Parathyroid adenoma (tissue), 2 donors: ENCODE measurements at regions not wholly inside any gene's neighbourhood (a gene's known extent, or its start where the extent isn't known, plus 50 kb on each side); places are given as distances from the start of the nearest gene placed in this dataset.

ENCODE experiments used
- H2AFZ ChIP-seq: fragments of 300-600 bp; sonication (generic); one replicate; pipeline ENCODE4 v1.7.0; 2017; ENCODE audit warnings: antibody characterized with exemption, mild to moderate bottlenecking
- H3K27ac ChIP-seq: fragments of 300-600 bp; sonication (generic); one replicate; pipeline ENCODE4 v1.7.0; 2017
- H3K27me3 ChIP-seq: fragments of 300-600 bp; sonication (generic); one replicate; pipeline ENCODE4 v1.7.0; 2017; ENCODE audit warnings: low read length; ENCODE audit not compliant: control insufficient read depth, insufficient read depth
- H3K36me3 ChIP-seq: fragments of 300-600 bp; sonication (generic); one replicate; pipeline ENCODE4 v1.7.0; 2017; ENCODE audit warnings: low read length; ENCODE audit not compliant: control insufficient read depth, insufficient read depth
- H3K4me1 ChIP-seq: fragments of 300-600 bp; sonication (generic); one replicate; pipeline ENCODE4 v1.7.0; 2017; ENCODE audit warnings: control low read depth
- H3K4me2 ChIP-seq: fragments of 300-600 bp; sonication (generic); one replicate; pipeline ENCODE4 v1.7.0; 2017; ENCODE audit warnings: low read length
- H3K4me3 ChIP-seq: fragments of 300-600 bp; sonication (generic); one replicate; pipeline ENCODE4 v1.7.0; 2017; ENCODE audit warnings: low read depth, low read length
- H3K79me2 ChIP-seq: fragments of 300-600 bp; sonication (generic); one replicate; pipeline ENCODE4 v1.7.0; 2017; ENCODE audit warnings: control low read depth
- H3K9ac ChIP-seq: fragments of 300-600 bp; sonication (generic); one replicate; pipeline ENCODE4 v1.7.0; 2017; ENCODE audit warnings: mild to moderate bottlenecking
- H3K9me3 ChIP-seq: fragments of 300-600 bp; sonication (generic); one replicate; pipeline ENCODE4 v1.7.0; 2017; ENCODE audit warnings: low read length; ENCODE audit not compliant: control insufficient read depth
- TF ChIP-seq, protein P1 (sequence below): fragments of 300-600 bp; sonication (generic); IDR thresholded peaks from one replicate; pipeline ENCODE4 v1.7.0; 2017; ENCODE audit warnings: antibody characterized with exemption, mild to moderate bottlenecking
- donor health status: primary hyperparathyroidism.

DNA sequence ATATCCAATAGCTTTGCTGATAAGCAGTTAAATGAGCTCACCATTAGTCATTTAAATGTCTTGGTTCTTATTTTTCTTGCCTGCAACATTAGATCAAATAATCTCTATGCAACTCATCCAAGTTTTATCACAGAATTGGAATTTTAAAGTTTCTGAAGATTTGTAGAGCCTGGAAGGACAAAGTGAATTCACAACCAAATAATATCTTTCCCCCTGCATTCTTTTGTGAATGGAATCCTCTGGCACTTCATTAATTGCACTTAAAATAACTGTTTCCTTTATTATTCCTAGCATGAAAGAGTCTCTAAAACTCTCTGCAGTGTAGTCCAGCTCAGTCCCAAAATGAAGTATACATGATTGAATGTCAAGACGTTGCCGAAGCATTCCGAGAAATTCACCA, 345.6 kb upstream of the TGFBR2 start:
- Histone ChIP-seq H3K9me3 (no peaks in the 10 kb centered on the region), H3K79me2 (no peaks in the 10 kb centered on the region), H3K36me3 (no peaks in the 10 kb centered on the region), H3K9ac (no peak overlapping the region), H3K4me3 (no peak overlapping the region), H3K4me1 (no peaks in the 10 kb centered on the region), H2AFZ (no peak overlapping the region), H3K27me3 (no peaks in the 10 kb centered on the region), H3K4me2 (no peak overlapping the region), H3K27ac (no peak overlapping the region)
- TF ChIP-seq, protein P1, sequence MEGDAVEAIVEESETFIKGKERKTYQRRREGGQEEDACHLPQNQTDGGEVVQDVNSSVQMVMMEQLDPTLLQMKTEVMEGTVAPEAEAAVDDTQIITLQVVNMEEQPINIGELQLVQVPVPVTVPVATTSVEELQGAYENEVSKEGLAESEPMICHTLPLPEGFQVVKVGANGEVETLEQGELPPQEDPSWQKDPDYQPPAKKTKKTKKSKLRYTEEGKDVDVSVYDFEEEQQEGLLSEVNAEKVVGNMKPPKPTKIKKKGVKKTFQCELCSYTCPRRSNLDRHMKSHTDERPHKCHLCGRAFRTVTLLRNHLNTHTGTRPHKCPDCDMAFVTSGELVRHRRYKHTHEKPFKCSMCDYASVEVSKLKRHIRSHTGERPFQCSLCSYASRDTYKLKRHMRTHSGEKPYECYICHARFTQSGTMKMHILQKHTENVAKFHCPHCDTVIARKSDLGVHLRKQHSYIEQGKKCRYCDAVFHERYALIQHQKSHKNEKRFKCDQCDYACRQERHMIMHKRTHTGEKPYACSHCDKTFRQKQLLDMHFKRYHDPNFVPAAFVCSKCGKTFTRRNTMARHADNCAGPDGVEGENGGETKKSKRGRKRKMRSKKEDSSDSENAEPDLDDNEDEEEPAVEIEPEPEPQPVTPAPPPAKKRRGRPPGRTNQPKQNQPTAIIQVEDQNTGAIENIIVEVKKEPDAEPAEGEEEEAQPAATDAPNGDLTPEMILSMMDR = no peak

DNA sequence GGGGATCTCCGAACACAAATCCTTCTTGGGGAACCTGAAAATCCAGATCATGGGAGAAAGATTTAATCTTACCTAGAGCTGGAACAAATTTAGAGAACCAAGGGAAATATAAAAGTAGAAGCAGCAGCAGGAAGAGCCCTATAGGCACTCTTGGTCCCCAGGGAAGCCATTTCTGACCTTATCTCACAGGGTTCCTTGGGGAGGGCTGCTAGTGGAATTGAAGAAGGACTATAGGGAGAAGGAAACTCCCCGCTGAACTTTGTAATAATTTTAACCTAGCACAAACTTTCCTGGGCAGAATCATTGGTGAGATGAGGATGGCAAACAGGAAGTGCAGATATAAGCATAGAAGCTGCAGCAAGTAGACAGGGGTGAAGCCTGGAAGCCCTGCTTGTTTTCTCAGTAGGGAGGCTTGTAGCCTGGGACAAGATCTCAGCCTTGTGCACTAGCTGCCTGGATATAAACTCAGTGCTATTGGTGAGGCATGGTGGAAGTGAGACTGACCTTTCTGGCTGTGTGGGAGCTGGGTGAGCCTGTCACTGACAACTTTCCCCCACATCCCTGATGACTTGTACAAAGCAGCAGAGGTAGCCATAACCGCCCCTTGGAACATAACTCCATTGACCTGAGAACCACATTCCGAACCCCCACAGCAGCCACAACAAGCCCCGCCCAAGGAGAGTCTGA, 343.0 kb upstream of the TGFBR2 start:
- no peaks in the 10 kb centered on the region for H3K36me3 ChIP-seq
- no peak overlapping the region for H3K4me2 ChIP-seq
- no peaks in the 10 kb centered on the region for H3K4me1 ChIP-seq
- H3K9me3 ChIP-seq = no peaks in the 10 kb centered on the region
- H3K4me3 ChIP-seq = no peak overlapping the region
- H2AFZ ChIP-seq = no peak overlapping the region
- H3K27me3 ChIP-seq = no peaks in the 10 kb centered on the region
- no peaks in the 10 kb centered on the region for H3K79me2 ChIP-seq
- TF ChIP-seq, protein P1 = no peak
- H3K9ac ChIP-seq = no peak overlapping the region
- H3K27ac ChIP-seq = no peak overlapping the region

DNA sequence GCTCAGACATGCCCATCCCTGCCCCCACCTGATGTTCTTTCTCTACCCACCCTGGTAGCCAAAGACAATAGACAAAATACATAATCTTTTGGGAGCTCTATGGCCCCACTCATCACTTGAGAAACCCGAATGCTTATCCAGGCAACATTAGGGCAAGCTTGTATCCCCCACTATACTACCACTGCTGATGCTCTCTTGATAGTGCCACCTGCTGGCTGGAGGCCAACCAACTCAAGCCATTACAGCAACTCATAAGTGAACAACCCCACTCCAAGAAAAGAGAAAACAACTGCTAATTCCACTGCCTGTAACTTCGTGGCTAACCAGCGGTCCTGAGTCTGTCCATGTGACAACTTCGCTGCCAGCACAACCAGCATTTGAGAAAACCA, 342.5 kb upstream of the TGFBR2 start:
- Histone ChIP-seq H3K27me3 (no peaks in the 10 kb centered on the region), H3K36me3 (no peaks in the 10 kb centered on the region), H3K4me3 (no peak overlapping the region), H3K27ac (no peak overlapping the region), H3K4me2 (no peak overlapping the region), H3K4me1 (no peaks in the 10 kb centered on the region), H2AFZ (no peak overlapping the region), H3K9ac (no peak overlapping the region), H3K79me2 (no peaks in the 10 kb centered on the region), H3K9me3 (no peaks in the 10 kb centered on the region)
- TF ChIP-seq, protein P1 = no peak

DNA sequence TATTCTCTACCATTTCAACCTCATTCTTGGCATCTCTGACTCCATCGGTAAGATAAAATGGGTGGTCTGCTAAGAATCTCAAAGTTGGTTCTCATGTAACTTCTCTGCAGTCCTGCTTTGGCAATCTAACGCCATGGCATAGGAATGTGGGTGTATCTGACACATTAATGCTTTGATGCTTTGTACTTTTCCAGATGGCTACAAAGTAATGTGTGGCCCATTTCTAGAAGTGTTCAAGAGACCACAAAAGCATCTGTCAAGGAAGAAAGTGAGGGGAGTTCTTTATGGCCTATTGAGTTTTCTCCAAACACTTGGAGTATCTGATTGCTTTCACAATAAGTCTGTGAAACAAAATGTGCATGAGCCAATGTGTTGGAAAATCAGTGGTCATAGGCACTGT, 339.9 kb upstream of the TGFBR2 start:
- no peaks in the 10 kb centered on the region for H3K36me3 ChIP-seq
- TF ChIP-seq, protein P1 = no peak
- no peak overlapping the region for H3K4me2 ChIP-seq
- no peak overlapping the region for H3K9ac ChIP-seq
- H3K27ac ChIP-seq = no peak overlapping the region
- no peaks in the 10 kb centered on the region for H3K27me3 ChIP-seq
- no peaks in the 10 kb centered on the region for H3K79me2 ChIP-seq
- no peak overlapping the region for H3K4me3 ChIP-seq
- H3K9me3 ChIP-seq = no peaks in the 10 kb centered on the region
- H3K4me1 ChIP-seq = no peaks in the 10 kb centered on the region
- H2AFZ ChIP-seq = no peak overlapping the region

DNA sequence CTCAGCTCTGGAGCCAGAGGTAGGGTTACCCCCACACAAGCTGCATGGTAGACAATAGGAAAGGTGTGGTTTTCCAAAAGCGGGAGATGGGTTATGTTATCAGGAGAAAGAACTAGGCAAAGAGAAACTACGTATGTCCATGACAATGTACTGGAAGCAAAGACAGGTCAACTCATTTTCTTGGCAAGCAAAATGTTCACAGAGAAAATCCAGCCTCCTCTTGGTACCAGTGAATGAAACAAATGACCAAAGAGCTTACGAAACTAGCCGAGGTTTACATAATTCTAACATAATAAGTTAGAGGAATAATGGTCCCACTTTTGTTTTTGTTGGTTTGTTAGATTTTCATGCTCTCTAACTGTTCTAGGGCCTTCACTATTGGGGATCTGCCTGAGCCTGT, 338.1 kb upstream of the TGFBR2 start:
- no peaks in the 10 kb centered on the region for H3K27me3 ChIP-seq
- no peaks in the 10 kb centered on the region for H3K36me3 ChIP-seq
- H2AFZ ChIP-seq = no peak overlapping the region
- TF ChIP-seq, protein P1 = no peak
- no peaks in the 10 kb centered on the region for H3K4me1 ChIP-seq
- no peaks in the 10 kb centered on the region for H3K9me3 ChIP-seq
- H3K9ac ChIP-seq = no peak overlapping the region
- no peak overlapping the region for H3K4me2 ChIP-seq
- H3K4me3 ChIP-seq = no peak overlapping the region
- H3K27ac ChIP-seq = no peak overlapping the region
- H3K79me2 ChIP-seq = no peaks in the 10 kb centered on the region
